ENCODE measurements at regions not wholly inside any gene's neighbourhood (a gene's known extent, or its start where the extent isn't known, plus 50 kb on each side); places are given as distances from the start of the nearest gene placed in this dataset.

- no peak overlapping the region for H3K27ac Mint-ChIP-seq
- no peak overlapping the region for H3K4me3 Mint-ChIP-seq
- intact Hi-C loops (cut with DNase I, micrococcal nuclease), result no loop called here
- DNase-seq (no peak), ATAC-seq (no peak)
- no peaks in the 10 kb centered on the region for H3K9me3 Mint-ChIP-seq (ENCODE audit: low read depth)
- ChIA-PET CTCF (no interaction called here), POLR2A (no interaction called here)
- no peaks in the 10 kb centered on the region for H3K27me3 Mint-ChIP-seq
- H3K4me1 Mint-ChIP-seq, result no peaks in the 10 kb centered on the region
- H3K36me3 Mint-ChIP-seq (ENCODE audit: low read depth), result no peaks in the 10 kb centered on the region
These were observed 299.8 kb upstream of the SLC30A5 start for GRCh38 chr5:68793993-68794392.

- intact Hi-C loops (cut with DNase I, micrococcal nuclease), result no loop called here
- DNase-seq (no peak), ATAC-seq (no peak)
- H3K4me1 Mint-ChIP-seq, result no peaks in the 10 kb centered on the region
- ChIA-PET CTCF (interaction anchor here (0.6 kb wide), 1 partner anchor 10 kb away, joined by 3 read pairs; no protein-coding TSS in a partner anchor), POLR2A (no interaction called here)
- no peaks in the 10 kb centered on the region for H3K9me3 Mint-ChIP-seq (ENCODE audit: low read depth)
- no peak overlapping the region for H3K4me3 Mint-ChIP-seq
- no peaks in the 10 kb centered on the region for H3K27me3 Mint-ChIP-seq
- no peaks in the 10 kb centered on the region for H3K36me3 Mint-ChIP-seq (ENCODE audit: low read depth)
- H3K27ac Mint-ChIP-seq, result no peak overlapping the region
These were observed 298.6 kb upstream of the SLC30A5 start for GRCh38 chr5:68795190-68795589.

- no peak for ATAC-seq
- no peak overlapping the region for H3K27ac Mint-ChIP-seq
- CTCF ChIA-PET, result no interaction called here
These were observed 294.7 kb upstream of the SLC30A5 start for GRCh38 chr5:68798877-68799843.

DNA sequence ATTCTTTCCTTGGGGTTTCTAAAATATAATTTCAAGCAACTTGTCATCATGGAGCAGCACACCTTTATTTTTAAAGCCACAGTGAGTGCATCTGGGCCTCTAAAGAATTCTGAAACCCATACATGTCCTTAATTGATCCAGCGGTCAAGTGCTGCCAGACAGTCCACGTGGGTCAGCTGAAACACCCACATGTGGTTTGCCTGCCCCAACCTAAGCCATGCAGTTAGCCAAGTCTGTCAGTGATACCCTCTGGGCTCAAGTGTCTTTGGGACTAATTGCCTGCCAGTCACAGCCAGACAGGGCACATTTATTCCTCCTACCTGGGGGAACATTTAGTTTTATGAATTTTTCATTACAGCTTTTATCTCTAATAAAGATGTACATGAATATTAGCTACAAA is 291.4 kb upstream of the SLC30A5 start:
- no peak overlapping the region for H3K27ac Mint-ChIP-seq
- intact Hi-C loops (cut with DNase I, micrococcal nuclease), result no loop called here

More at GRCh38 chr5:68798877-68799843, 294.7 kb upstream of the SLC30A5 start:
- intact Hi-C loops (cut with DNase I, micrococcal nuclease), result no loop called here
- Mint-ChIP-seq H3K9me3 (ENCODE audit: low read depth) (no peaks in the 10 kb centered on the region), H3K4me3 (no peak overlapping the region), H3K4me1 (no peaks in the 10 kb centered on the region), H3K36me3 (ENCODE audit: low read depth) (no peaks in the 10 kb centered on the region), H3K27me3 (no peaks in the 10 kb centered on the region)
- POLR2A ChIA-PET, result no interaction called here
- no peak for DNase-seq

GRCh38 chr5:68803881-68804319 is 289.9 kb upstream of the SLC30A5 start:
- ChIA-PET CTCF (no interaction called here), POLR2A (no interaction called here)
- intact Hi-C loops (cut with DNase I, micrococcal nuclease), result no loop called here
- no peak for ATAC-seq
- no peak overlapping the region for H3K27ac Mint-ChIP-seq
- H3K4me1 Mint-ChIP-seq, result no peaks in the 10 kb centered on the region
- no peak for DNase-seq
- no peaks in the 10 kb centered on the region for H3K36me3 Mint-ChIP-seq (ENCODE audit: low read depth)
- H3K9me3 Mint-ChIP-seq (ENCODE audit: low read depth), result peaks cover 3% of the 10 kb centered on the region
- H3K27me3 Mint-ChIP-seq, result no peaks in the 10 kb centered on the region
- no peak overlapping the region for H3K4me3 Mint-ChIP-seq

More for the DNA sequence above, 291.4 kb upstream of the SLC30A5 start:
- no peak overlapping the region for H3K4me3 Mint-ChIP-seq
- ChIA-PET CTCF (no interaction called here), POLR2A (no interaction called here)
- H3K9me3 Mint-ChIP-seq (ENCODE audit: low read depth), result peaks cover 3% of the 10 kb centered on the region
- H3K4me1 Mint-ChIP-seq, result no peaks in the 10 kb centered on the region
- DNase-seq (no peak), ATAC-seq (no peak)
- no peaks in the 10 kb centered on the region for H3K36me3 Mint-ChIP-seq (ENCODE audit: low read depth)
- H3K27me3 Mint-ChIP-seq, result no peaks in the 10 kb centered on the region

GRCh38 chr5:68804343-68804742 is 289.5 kb upstream of the SLC30A5 start:
- H3K9me3 Mint-ChIP-seq (ENCODE audit: low read depth), result peaks cover 3% of the 10 kb centered on the region
- H3K27ac Mint-ChIP-seq, result no peak overlapping the region
- H3K27me3 Mint-ChIP-seq, result no peaks in the 10 kb centered on the region
- DNase-seq (no peak), ATAC-seq (no peak)
- intact Hi-C loops (cut with DNase I, micrococcal nuclease), result no loop called here
- H3K4me1 Mint-ChIP-seq, result no peaks in the 10 kb centered on the region
- POLR2A ChIA-PET, result no interaction called here
- H3K36me3 Mint-ChIP-seq (ENCODE audit: low read depth), result no peaks in the 10 kb centered on the region
- H3K4me3 Mint-ChIP-seq, result no peak overlapping the region
- CTCF ChIA-PET, result interaction anchor here (0.9 kb wide), 1 partner anchor 9 kb away, joined by 3 read pairs; no protein-coding TSS in a partner anchor

DNA sequence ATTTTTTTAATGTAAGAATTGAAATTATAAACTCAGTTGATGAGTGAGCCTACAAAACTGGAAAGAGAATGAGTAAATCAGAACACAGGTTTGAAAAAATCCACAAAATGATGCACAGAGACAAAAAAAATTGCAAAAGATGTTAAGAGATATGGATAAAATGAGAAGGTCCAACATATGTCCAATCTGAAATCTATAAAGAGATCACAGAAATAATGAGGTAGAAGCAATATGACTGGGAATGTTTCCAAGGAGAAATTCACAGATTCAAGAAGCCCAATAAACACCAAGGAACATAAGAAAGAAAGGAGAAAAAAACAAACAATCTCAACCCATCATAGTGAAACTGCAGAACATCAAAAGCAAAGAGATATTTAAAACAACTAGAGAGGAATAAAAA is 288.4 kb upstream of the SLC30A5 start:
- DNase-seq (no peak), ATAC-seq (no peak)
- intact Hi-C loops (cut with DNase I, micrococcal nuclease), result no loop called here
- ChIA-PET CTCF (interaction anchor here (0.9 to 1.3 kb wide), 3 partner anchors 10 to 24 kb away, joined by 3 read pairs; no protein-coding TSS in a partner anchor), POLR2A (no interaction called here)
- no peak overlapping the region for H3K4me3 Mint-ChIP-seq
- peaks cover 3% of the 10 kb centered on the region for H3K9me3 Mint-ChIP-seq (ENCODE audit: low read depth)
- no peaks in the 10 kb centered on the region for H3K4me1 Mint-ChIP-seq
- H3K27ac Mint-ChIP-seq, result no peak overlapping the region
- H3K36me3 Mint-ChIP-seq (ENCODE audit: low read depth), result no peaks in the 10 kb centered on the region
- H3K27me3 Mint-ChIP-seq, result no peaks in the 10 kb centered on the region

GRCh38 chr5:68817632-68818031 is 276.2 kb upstream of the SLC30A5 start:
- POLR2A ChIA-PET, result no interaction called here
- no peaks in the 10 kb centered on the region for H3K9me3 Mint-ChIP-seq (ENCODE audit: low read depth)
- no peaks in the 10 kb centered on the region for H3K4me1 Mint-ChIP-seq
- no peak overlapping the region for H3K4me3 Mint-ChIP-seq
- no peak for ATAC-seq
- H3K27me3 Mint-ChIP-seq, result peaks cover 6% of the 10 kb centered on the region
- intact Hi-C loops (cut with DNase I, micrococcal nuclease), result no loop called here
- H3K27ac Mint-ChIP-seq, result no peak overlapping the region
- CTCF ChIA-PET, result no interaction called here
- DNase-seq, result no peak
- H3K36me3 Mint-ChIP-seq (ENCODE audit: low read depth), result no peaks in the 10 kb centered on the region

- Mint-ChIP-seq H3K27me3 (peaks cover 6% of the 10 kb centered on the region), H3K4me3 (no peak overlapping the region)
- CTCF ChIA-PET, result no interaction called here
These were observed 275.6 kb upstream of the SLC30A5 start for GRCh38 chr5:68818057-68818695.

GRCh38 chr5:68818870-68819269 is 274.9 kb upstream of the SLC30A5 start:
- H3K9me3 Mint-ChIP-seq (ENCODE audit: low read depth), result no peaks in the 10 kb centered on the region
- no peak for ATAC-seq
- no peak overlapping the region for H3K4me3 Mint-ChIP-seq
- CTCF ChIA-PET, result no interaction called here
- POLR2A ChIA-PET, result no interaction called here
- no peak for DNase-seq
- H3K27ac Mint-ChIP-seq, result no peak overlapping the region
- intact Hi-C loops (cut with DNase I, micrococcal nuclease), result no loop called here
- no peaks in the 10 kb centered on the region for H3K4me1 Mint-ChIP-seq
- H3K27me3 Mint-ChIP-seq, result peaks cover 12% of the 10 kb centered on the region
- no peaks in the 10 kb centered on the region for H3K36me3 Mint-ChIP-seq (ENCODE audit: low read depth)

More at GRCh38 chr5:68818057-68818695, 275.6 kb upstream of the SLC30A5 start:
- Mint-ChIP-seq H3K4me1 (no peaks in the 10 kb centered on the region), H3K36me3 (ENCODE audit: low read depth) (no peaks in the 10 kb centered on the region), H3K9me3 (ENCODE audit: low read depth) (no peaks in the 10 kb centered on the region), H3K27ac (no peak overlapping the region)
- ATAC-seq, result no peak
- POLR2A ChIA-PET, result no interaction called here
- DNase-seq, result no peak
- intact Hi-C loops (cut with DNase I, micrococcal nuclease), result no loop called here

GRCh38 chr5:68821056-68821455 is 272.8 kb upstream of the SLC30A5 start:
- H3K4me3 Mint-ChIP-seq, result no peak overlapping the region
- no peak overlapping the region for H3K27ac Mint-ChIP-seq
- POLR2A ChIA-PET, result no interaction called here
- H3K36me3 Mint-ChIP-seq (ENCODE audit: low read depth), result no peaks in the 10 kb centered on the region
- no peaks in the 10 kb centered on the region for H3K9me3 Mint-ChIP-seq (ENCODE audit: low read depth)
- intact Hi-C loops (cut with DNase I, micrococcal nuclease), result no loop called here
- H3K4me1 Mint-ChIP-seq, result no peaks in the 10 kb centered on the region
- CTCF ChIA-PET, result interaction anchor here (1.0 kb wide), 1 partner anchor 202 kb away, joined by 3 read pairs; no protein-coding TSS in a partner anchor
- H3K27me3 Mint-ChIP-seq, result peaks cover 8% of the 10 kb centered on the region
- ATAC-seq (no peak), DNase-seq (no peak)

DNA sequence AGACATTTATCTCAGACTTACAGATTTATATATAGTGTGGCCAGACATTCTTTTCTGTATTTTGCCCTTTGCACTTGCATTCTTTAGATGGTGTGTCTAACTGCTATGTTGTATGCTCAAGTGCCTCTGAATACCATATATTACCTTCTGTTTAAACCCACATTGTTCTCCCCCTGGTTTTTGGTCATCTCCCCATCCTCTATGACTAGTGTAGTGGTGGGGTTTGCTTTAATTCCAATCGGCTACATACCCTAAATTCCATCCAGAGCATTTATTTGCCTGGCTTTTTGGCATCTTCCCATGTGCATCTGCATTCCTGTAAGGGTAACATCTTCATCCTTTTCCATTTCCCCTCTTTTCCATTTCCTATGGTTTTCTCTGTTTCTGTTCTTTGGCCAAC is 271.0 kb upstream of the SLC30A5 start:
- DNase-seq (no peak), ATAC-seq (no peak)
- Mint-ChIP-seq H3K27ac (no peak overlapping the region), H3K9me3 (ENCODE audit: low read depth) (no peaks in the 10 kb centered on the region), H3K4me1 (no peaks in the 10 kb centered on the region), H3K36me3 (ENCODE audit: low read depth) (no peaks in the 10 kb centered on the region), H3K4me3 (no peak overlapping the region), H3K27me3 (peaks cover 8% of the 10 kb centered on the region)
- ChIA-PET CTCF (no interaction called here), POLR2A (no interaction called here)
- intact Hi-C loops (cut with DNase I, micrococcal nuclease), result no loop called here
